ENCODE measurements at regions not wholly inside any gene's neighbourhood (a gene's known extent, or its start where the extent isn't known, plus 50 kb on each side); places are given as distances from the start of the nearest gene placed in this dataset.
A peak's percentile ranks its signal among the peaks of the same experiment; 100 is the strongest.

- H3K4me3 Mint-ChIP-seq, result no peak overlapping the region
- no peak for TF ChIP-seq CTCF (IDR thresholded peaks at IDR 0.05)
- H3K4me1 Mint-ChIP-seq (ENCODE audit: low read depth), result peaks cover 50% of the 10 kb centered on the region
- no peaks in the 10 kb centered on the region for H3K27me3 Mint-ChIP-seq (ENCODE audit: insufficient read depth)
- no peak for DNase-seq
- H3K9me3 Mint-ChIP-seq, result no peaks in the 10 kb centered on the region
- H3K27ac Mint-ChIP-seq, result no peak overlapping the region
- H3K36me3 Mint-ChIP-seq (ENCODE audit: low read depth), result no peaks in the 10 kb centered on the region
Measured at GRCh38 chr7:85475476-85475875, 288.6 kb upstream of the SEMA3D start.

GRCh38 chr7:85475071-85475470 lies 288.2 kb upstream of the SEMA3D start:
- DNase-seq, result no peak
- no peak overlapping the region for H3K4me3 Mint-ChIP-seq
- H3K36me3 Mint-ChIP-seq (ENCODE audit: low read depth), result no peaks in the 10 kb centered on the region
- H3K27me3 Mint-ChIP-seq (ENCODE audit: insufficient read depth), result no peaks in the 10 kb centered on the region
- no peak overlapping the region for H3K27ac Mint-ChIP-seq
- H3K4me1 Mint-ChIP-seq (ENCODE audit: low read depth), result peaks cover 46% of the 10 kb centered on the region
- TF ChIP-seq CTCF (IDR thresholded peaks at IDR 0.05), result no peak
- H3K9me3 Mint-ChIP-seq, result no peaks in the 10 kb centered on the region

GRCh38 chr7:85474234-85474633 lies 287.4 kb upstream of the SEMA3D start:
- H3K4me1 Mint-ChIP-seq (ENCODE audit: low read depth), result peaks cover 49% of the 10 kb centered on the region
- H3K36me3 Mint-ChIP-seq (ENCODE audit: low read depth), result no peaks in the 10 kb centered on the region
- H3K4me3 Mint-ChIP-seq, result peak overlapping the region; percentile 38
- H3K27me3 Mint-ChIP-seq (ENCODE audit: insufficient read depth), result no peaks in the 10 kb centered on the region
- no peak for TF ChIP-seq CTCF (IDR thresholded peaks at IDR 0.05)
- no peaks in the 10 kb centered on the region for H3K9me3 Mint-ChIP-seq
- no peak overlapping the region for H3K27ac Mint-ChIP-seq
- peak; percentile 65 for DNase-seq

GRCh38 chr7:85471740-85472139 lies 284.9 kb upstream of the SEMA3D start:
- peak; percentile 17; the same call in 1 of the 2 replicates for TF ChIP-seq CTCF (IDR thresholded peaks at IDR 0.05)
- DNase-seq, result peak; percentile 68
- H3K36me3 Mint-ChIP-seq (ENCODE audit: low read depth), result no peaks in the 10 kb centered on the region
- no peaks in the 10 kb centered on the region for H3K27me3 Mint-ChIP-seq (ENCODE audit: insufficient read depth)
- H3K4me3 Mint-ChIP-seq, result peak overlapping the region; percentile 63
- H3K4me1 Mint-ChIP-seq (ENCODE audit: low read depth), result peaks cover 50% of the 10 kb centered on the region
- H3K9me3 Mint-ChIP-seq, result no peaks in the 10 kb centered on the region
- peak overlapping the region; percentile 33; the same call in 1 of the 2 replicates for H3K27ac Mint-ChIP-seq

GRCh38 chr7:85471307-85471706 lies 284.5 kb upstream of the SEMA3D start:
- Mint-ChIP-seq H3K36me3 (ENCODE audit: low read depth) (no peaks in the 10 kb centered on the region), H3K27ac (no peak overlapping the region; the same call in 1 of the 2 replicates), H3K27me3 (ENCODE audit: insufficient read depth) (no peaks in the 10 kb centered on the region), H3K4me3 (peak overlapping the region; percentile 63), H3K9me3 (no peaks in the 10 kb centered on the region), H3K4me1 (ENCODE audit: low read depth) (peaks cover 50% of the 10 kb centered on the region)
- peak; percentile 66 for TF ChIP-seq CTCF (IDR thresholded peaks at IDR 0.05)
- no peak for DNase-seq
